GM10266 (cell line): ENCODE measurements at regions not wholly inside any gene's neighbourhood (a gene's known extent, or its start where the extent isn't known, plus 50 kb on each side); places are given as distances from the start of the nearest gene placed in this dataset.

ENCODE experiments used
- DNase-seq: peaks from one replicate; pipeline ENCODE4 v3.0.0; 2012; ENCODE audit errors: extremely low spot score
- CTCF ChIP-seq: IDR thresholded peaks from 2 replicates; pipeline ENCODE4 v1.5.1; 2012; ENCODE audit warnings: mild to moderate bottlenecking, low read depth; ENCODE audit not compliant: control insufficient read depth, insufficient read depth; ENCODE audit errors: missing control alignments

- no peak for TF ChIP-seq CTCF
- DNase-seq: no peak
These were observed 68.3 kb upstream of the BTBD3 start for GRCh38 chr20:11849270-11849915.

GRCh38 chr20:11849976-11850670 lies 67.6 kb upstream of the BTBD3 start:
- DNase-seq: no peak
- no peak for TF ChIP-seq CTCF

- DNase-seq: no peak
- TF ChIP-seq CTCF: no peak
These were observed 66.8 kb upstream of the BTBD3 start for GRCh38 chr20:11850901-11851300.

GRCh38 chr20:11851646-11852045 lies 66.0 kb upstream of the BTBD3 start:
- TF ChIP-seq CTCF: no peak
- DNase-seq: no peak

- TF ChIP-seq CTCF: no peak
- DNase-seq: no peak
These were observed 65.5 kb upstream of the BTBD3 start for GRCh38 chr20:11852189-11852588.

- no peak for TF ChIP-seq CTCF
- DNase-seq: no peak
These were observed 64.9 kb upstream of the BTBD3 start for GRCh38 chr20:11852811-11853210.

- DNase-seq: no peak
- TF ChIP-seq CTCF: no peak
These were observed 64.3 kb upstream of the BTBD3 start for GRCh38 chr20:11853359-11853758.
